Prostate gland (tissue), 2 donors: ENCODE measurements at regions not wholly inside any gene's neighbourhood (a gene's known extent, or its start where the extent isn't known, plus 50 kb on each side); places are given as distances from the start of the nearest gene placed in this dataset.

Source experiments
- DNase-seq: peaks from one replicate; pipeline ENCODE4 v3.0.0-alpha.2; 2019; ENCODE audit warnings: low spot score
- H3K27ac ChIP-seq, 2 donors: fragments of 200-600 bp; sonication (generic); 2 replicates each; pipeline ENCODE4 v1.5.1; 2017 to 2019
- H3K27me3 ChIP-seq: fragments of 200-600 bp; sonication (generic); replicated peaks from 2 replicates; pipeline ENCODE4 v1.5.1; 2019; ENCODE audit not compliant: insufficient read depth
- H3K36me3 ChIP-seq, 2 donors: fragments of 200-600 bp; sonication (generic); 1 replicate in 1 of 2; 2 replicates in 1 of 2; pipeline versions ENCODE4 v1.5.1 to v1.8.1; 2017 to 2019
- H3K4me1 ChIP-seq: fragments of 200-600 bp; sonication (generic); replicated peaks from 2 replicates; pipeline ENCODE4 v1.5.1; 2019
- H3K4me3 ChIP-seq, 2 donors: fragments of 200-600 bp; sonication (generic); 2 replicates each; pipeline ENCODE4 v1.5.1; 2017 to 2019
- H3K9me3 ChIP-seq: fragments of 200-600 bp; sonication (generic); 2 replicates; pipeline ENCODE4 v1.5.1; 2017
- POLR2A ChIP-seq: fragments of 450-650 bp; IDR thresholded peaks from one replicate; pipeline ENCODE4 v1.6.1; 2016; ENCODE audit warnings: antibody characterized with exemption, mild to moderate bottlenecking
- POLR2AphosphoS5 ChIP-seq: sonication (generic); formaldehyde crosslinking; IDR thresholded peaks from one replicate; pipeline ENCODE4 v1.6.1; 2017; ENCODE audit warnings: antibody characterized with exemption
- WGBS: methylation state at CpG from one replicate; pipeline ENCODE4 v1.1.5; 2018; 5-methylcytosine and 5-hydroxymethylcytosine counted together
- intact Hi-C: fragments of 100-400 bp; cut with DNase I; formaldehyde crosslinking; loops from one replicate; pipeline ENCODE4 v1.14.2; 2022
- TF ChIP-seq, protein P1 (sequence below), 4 experiments: fragments of 200-600 bp in 2 of 4; fragments of 450-650 bp in 2 of 4; sonication (generic) in 2 of 4; IDR thresholded peaks; 1 replicate in 3 of 4; 2 replicates in 1 of 4; pipeline ENCODE4 v1.5.1; 2016 to 2019; ENCODE audit warnings: antibody characterized with exemption in 4 of 4, mild to moderate bottlenecking in 2 of 4, moderate library complexity in 2 of 4

DNA sequence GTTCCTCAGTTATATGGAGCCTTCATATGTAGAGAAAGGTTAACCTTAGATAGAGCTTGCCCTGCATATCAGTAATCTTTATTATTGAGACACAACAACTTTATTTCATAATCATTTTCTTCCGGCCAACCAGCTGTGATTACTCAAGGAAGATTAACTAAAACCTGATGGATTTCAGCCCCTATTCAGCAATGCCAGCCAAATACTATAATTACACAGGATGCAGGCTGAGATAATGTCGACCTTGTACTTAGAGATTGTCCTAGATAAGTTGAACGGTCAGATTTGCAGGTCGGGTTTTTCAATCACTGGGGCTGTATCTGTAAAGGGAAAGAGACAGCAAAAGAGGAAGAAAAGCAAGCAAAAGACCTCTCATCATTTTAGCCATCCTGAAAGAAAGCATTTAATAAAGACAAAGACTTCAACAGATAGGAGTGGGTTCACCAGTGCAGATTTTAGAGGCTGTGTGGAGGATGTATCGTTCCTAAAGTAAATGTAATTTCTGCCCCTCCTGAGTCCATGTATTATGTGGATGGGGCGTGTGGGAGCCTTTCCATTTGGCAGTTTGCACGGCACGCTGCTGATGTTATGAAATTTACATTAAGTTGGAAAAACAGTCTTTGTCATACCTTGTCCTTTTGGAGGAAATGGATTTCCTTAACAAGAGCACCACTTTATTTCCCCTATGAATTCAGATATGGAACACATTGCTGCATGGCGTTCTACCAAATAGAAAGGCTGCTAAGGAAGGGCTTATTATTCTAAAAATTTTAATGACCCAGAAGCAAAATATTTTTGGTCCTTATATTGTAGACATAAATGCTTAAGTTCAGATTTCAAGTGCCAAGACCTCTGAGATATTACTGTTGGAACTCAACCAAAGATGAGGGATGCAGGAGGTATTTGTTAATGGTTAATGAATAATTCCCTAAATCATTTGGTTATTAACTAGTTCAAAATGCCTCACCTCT, 496.7 kb downstream of the SPRY1 start:
- no peaks in the 10 kb centered on the region for H3K4me1 ChIP-seq
- WGBS, result 36% methylated on average over 9 of the region's 9 CpGs
- no peak overlapping the region for H3K27ac ChIP-seq

DNA sequence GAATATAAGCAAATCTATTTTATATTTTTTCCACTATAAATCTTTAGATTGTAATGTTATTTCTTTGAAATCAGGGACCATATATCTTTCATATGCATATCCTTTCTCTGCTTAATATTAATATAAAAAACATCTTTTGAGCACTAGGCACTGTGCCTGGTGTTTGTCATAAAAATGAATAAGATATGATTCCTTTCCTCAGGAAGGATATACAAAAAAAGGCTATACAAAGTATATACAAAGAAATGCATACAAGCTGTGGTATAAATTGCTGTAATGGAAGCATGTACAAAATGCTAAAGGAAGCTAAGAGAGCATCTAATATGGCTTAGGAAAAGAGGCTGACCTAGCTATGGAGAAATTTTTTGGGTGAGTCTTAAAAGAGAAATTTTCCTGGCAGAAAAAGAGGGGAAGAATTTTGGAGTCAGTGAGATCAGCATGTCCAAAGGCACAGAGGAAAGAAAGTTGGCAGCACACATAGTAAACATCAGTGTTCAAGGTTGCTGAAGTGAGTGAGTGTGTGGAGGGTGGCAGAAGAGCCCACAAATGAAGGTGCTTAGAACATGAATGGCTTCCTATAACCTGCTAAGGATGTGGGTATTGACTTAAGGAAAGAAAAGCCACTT, 500.0 kb downstream of the SPRY1 start:
- no peak for DNase-seq
- Histone ChIP-seq H3K27ac (no peak overlapping the region), H3K4me1 (no peaks in the 10 kb centered on the region), H3K27me3 (no peaks in the 10 kb centered on the region), H3K36me3 (no peaks in the 10 kb centered on the region), H3K4me3 (no peak overlapping the region), H3K9me3 (no peaks in the 10 kb centered on the region)
- TF ChIP-seq, protein P1, sequence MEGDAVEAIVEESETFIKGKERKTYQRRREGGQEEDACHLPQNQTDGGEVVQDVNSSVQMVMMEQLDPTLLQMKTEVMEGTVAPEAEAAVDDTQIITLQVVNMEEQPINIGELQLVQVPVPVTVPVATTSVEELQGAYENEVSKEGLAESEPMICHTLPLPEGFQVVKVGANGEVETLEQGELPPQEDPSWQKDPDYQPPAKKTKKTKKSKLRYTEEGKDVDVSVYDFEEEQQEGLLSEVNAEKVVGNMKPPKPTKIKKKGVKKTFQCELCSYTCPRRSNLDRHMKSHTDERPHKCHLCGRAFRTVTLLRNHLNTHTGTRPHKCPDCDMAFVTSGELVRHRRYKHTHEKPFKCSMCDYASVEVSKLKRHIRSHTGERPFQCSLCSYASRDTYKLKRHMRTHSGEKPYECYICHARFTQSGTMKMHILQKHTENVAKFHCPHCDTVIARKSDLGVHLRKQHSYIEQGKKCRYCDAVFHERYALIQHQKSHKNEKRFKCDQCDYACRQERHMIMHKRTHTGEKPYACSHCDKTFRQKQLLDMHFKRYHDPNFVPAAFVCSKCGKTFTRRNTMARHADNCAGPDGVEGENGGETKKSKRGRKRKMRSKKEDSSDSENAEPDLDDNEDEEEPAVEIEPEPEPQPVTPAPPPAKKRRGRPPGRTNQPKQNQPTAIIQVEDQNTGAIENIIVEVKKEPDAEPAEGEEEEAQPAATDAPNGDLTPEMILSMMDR (IDR thresholded peaks at IDR 0.05), result no peak
- TF ChIP-seq POLR2A, result no peak
- no peak for TF ChIP-seq POLR2AphosphoS5
- intact Hi-C loops, result no loop called here

More for the DNA sequence above, 496.7 kb downstream of the SPRY1 start:
- no peak for DNase-seq
- H3K27me3 ChIP-seq, result no peaks in the 10 kb centered on the region
- intact Hi-C loops, result no loop called here
- H3K9me3 ChIP-seq, result no peaks in the 10 kb centered on the region
- TF ChIP-seq POLR2A, result no peak
- TF ChIP-seq, protein P1 (IDR thresholded peaks at IDR 0.05), result no peak
- no peak for TF ChIP-seq POLR2AphosphoS5
- no peak overlapping the region for H3K4me3 ChIP-seq
- H3K36me3 ChIP-seq, result no peaks in the 10 kb centered on the region

DNA sequence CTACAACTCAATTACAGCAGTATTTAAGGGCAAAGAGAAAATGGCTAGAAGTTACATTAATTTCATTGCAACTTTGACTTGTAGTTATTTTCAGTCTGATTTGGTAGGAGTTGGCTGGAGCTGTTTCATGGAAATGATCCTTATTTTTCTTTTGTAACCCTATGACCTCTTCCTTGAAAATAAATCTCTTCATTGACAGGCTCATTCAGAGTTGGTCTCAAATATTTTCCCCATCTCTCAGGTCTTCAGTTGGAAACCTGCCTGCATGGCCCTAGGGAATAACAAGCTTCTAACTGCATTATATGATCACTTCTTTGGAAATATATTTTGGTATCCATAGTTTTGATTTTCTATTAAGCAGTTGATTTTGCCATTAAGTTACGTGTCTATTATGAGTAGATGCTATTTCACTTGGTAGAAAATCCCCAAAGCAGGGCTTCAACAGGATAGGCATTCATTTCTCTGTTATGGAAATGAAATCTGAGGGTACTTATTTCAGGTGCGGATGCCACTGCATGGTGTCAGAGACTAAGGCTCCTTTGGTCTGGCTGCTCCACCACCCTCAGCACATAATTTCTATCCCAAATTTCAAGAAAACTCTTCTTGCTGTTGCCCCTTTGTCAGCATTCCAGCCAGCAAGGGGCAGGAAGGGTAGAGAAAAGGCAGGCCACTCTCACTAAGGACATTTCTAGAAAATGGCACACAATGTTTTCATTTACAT, 502.5 kb downstream of the SPRY1 start:
- intact Hi-C loops, result no loop called here
- H3K9me3 ChIP-seq, result no peaks in the 10 kb centered on the region
- no peak overlapping the region for H3K27ac ChIP-seq
- no peaks in the 10 kb centered on the region for H3K4me1 ChIP-seq
- 96% methylated on average over 2 of the region's 2 CpGs for WGBS
- no peaks in the 10 kb centered on the region for H3K27me3 ChIP-seq
- TF ChIP-seq POLR2A, result no peak
- TF ChIP-seq, protein P1 (IDR thresholded peaks at IDR 0.05), result no peak
- TF ChIP-seq POLR2AphosphoS5, result no peak
- H3K36me3 ChIP-seq, result no peaks in the 10 kb centered on the region
- no peak for DNase-seq
- no peak overlapping the region for H3K4me3 ChIP-seq

DNA sequence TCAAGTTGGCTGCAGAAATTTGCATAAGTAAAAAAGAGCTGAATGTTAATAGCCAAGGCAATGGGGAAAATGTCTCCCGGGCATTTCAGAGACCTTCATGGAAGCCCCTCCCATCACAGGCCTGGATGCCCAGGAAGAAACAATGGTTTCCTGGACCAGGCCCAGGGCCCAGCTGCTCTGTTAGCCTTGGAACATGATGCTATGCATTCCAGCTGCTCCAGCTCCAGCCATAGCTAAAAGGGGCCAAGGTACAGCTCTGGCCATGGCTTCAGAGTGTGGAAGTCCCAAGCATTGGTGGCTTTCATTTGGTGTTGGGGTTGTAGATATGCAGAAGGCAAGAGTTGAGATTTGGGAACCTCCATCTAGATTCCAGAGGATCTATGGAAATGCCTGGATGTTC, 508.3 kb downstream of the SPRY1 start:
- intact Hi-C loops, result no loop called here
- Histone ChIP-seq H3K4me3 (no peak overlapping the region), H3K4me1 (no peaks in the 10 kb centered on the region), H3K9me3 (no peaks in the 10 kb centered on the region), H3K36me3 (no peaks in the 10 kb centered on the region), H3K27ac (no peak overlapping the region), H3K27me3 (no peaks in the 10 kb centered on the region)
- 87% methylated on average over 1 of the region's 1 CpG for WGBS
- DNase-seq, result no peak
- TF ChIP-seq, protein P1 (IDR thresholded peaks at IDR 0.05), result no peak
- TF ChIP-seq POLR2A (no peak), POLR2AphosphoS5 (no peak)
